IPS-20b (cell line): ENCODE measurements at regions not wholly inside any gene's neighbourhood (a gene's known extent, or its start where the extent isn't known, plus 50 kb on each side); places are given as distances from the start of the nearest gene placed in this dataset.

Source experiments
- H3K27ac ChIP-seq: one replicate; pipeline ENCODE4 v1.5.1; 2013; ENCODE audit warnings: low read length
- H3K27me3 ChIP-seq: 2 replicates; pipeline ENCODE4 v1.6.1; 2013; ENCODE audit warnings: mild to moderate bottlenecking, low read length, inconsistent platforms; ENCODE audit not compliant: insufficient read depth
- H3K36me3 ChIP-seq: 2 replicates; pipeline ENCODE4 v1.6.1; 2013; ENCODE audit warnings: low read depth, mild to moderate bottlenecking, inconsistent platforms, low read length, moderate library complexity; ENCODE audit not compliant: insufficient read depth
- H3K4me1 ChIP-seq: 2 replicates; pipeline ENCODE4 v1.6.1; 2013; ENCODE audit warnings: mild to moderate bottlenecking, control low read depth, inconsistent platforms, low read length, moderate library complexity; ENCODE audit not compliant: insufficient read depth
- H3K4me3 ChIP-seq: 2 replicates; pipeline ENCODE4 v1.5.1; 2013; ENCODE audit warnings: mild to moderate bottlenecking, low read length, inconsistent platforms
- H3K9ac ChIP-seq: 2 replicates; pipeline ENCODE4 v1.6.1; 2013; ENCODE audit warnings: low read depth, mild to moderate bottlenecking, inconsistent platforms, low read length, moderate library complexity
- H3K9me3 ChIP-seq: 2 replicates; pipeline ENCODE4 v1.6.1; 2013; ENCODE audit warnings: mild to moderate bottlenecking, low read depth, low read length, inconsistent platforms; ENCODE audit not compliant: insufficient read depth

- Histone ChIP-seq H3K9ac (no peak overlapping the region), H3K36me3 (no peaks in the 10 kb centered on the region), H3K4me1 (peaks cover 22% of the 10 kb centered on the region), H3K27ac (no peak overlapping the region), H3K4me3 (no peak overlapping the region), H3K27me3 (no peaks in the 10 kb centered on the region), H3K9me3 (no peaks in the 10 kb centered on the region)
Observed at GRCh38 chr6:93790981-93791380, 371.6 kb upstream of the EPHA7 start.

- no peak overlapping the region for H3K27ac ChIP-seq
- no peaks in the 10 kb centered on the region for H3K9me3 ChIP-seq
- H3K4me3 ChIP-seq: no peak overlapping the region
- H3K9ac ChIP-seq: no peak overlapping the region
- no peaks in the 10 kb centered on the region for H3K27me3 ChIP-seq
- no peaks in the 10 kb centered on the region for H3K36me3 ChIP-seq
- peaks cover 34% of the 10 kb centered on the region for H3K4me1 ChIP-seq
Observed at GRCh38 chr6:93789532-93789931, 370.2 kb upstream of the EPHA7 start.

DNA sequence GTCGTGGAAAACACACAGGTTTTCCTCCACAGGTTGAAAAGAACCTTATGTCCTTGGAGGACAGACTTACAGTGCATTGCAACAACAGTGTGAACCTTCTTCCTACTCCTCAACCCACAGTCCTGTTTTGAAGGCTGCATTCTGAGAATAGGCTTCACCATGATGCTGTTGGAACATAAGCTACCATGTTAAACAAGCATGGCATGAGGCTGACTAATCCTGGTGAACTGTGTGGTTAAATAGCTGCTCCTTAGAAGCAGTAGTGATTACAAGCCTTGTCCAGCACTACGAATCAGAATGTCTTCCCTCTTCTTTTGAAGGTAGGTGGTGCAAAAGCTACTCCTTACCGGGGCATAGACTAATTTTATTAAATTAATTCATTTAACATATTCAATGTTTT, 368.5 kb upstream of the EPHA7 start:
- H3K9me3 ChIP-seq: no peaks in the 10 kb centered on the region
- no peak overlapping the region for H3K4me3 ChIP-seq
- no peaks in the 10 kb centered on the region for H3K36me3 ChIP-seq
- peak overlapping the region; percentile 9; the same call in 1 of the 2 replicates for H3K9ac ChIP-seq
- H3K27me3 ChIP-seq: no peaks in the 10 kb centered on the region
- H3K4me1 ChIP-seq: peaks cover 37% of the 10 kb centered on the region
- H3K27ac ChIP-seq: peak overlapping the region; percentile 63

- peaks cover 37% of the 10 kb centered on the region for H3K4me1 ChIP-seq
- H3K4me3 ChIP-seq: peak overlapping the region; percentile 52
- H3K27me3 ChIP-seq: no peaks in the 10 kb centered on the region
- peak overlapping the region; percentile 68; the same call in 1 of the 2 replicates for H3K9ac ChIP-seq
- no peaks in the 10 kb centered on the region for H3K9me3 ChIP-seq
- H3K27ac ChIP-seq: peak overlapping the region; percentile 63
- H3K36me3 ChIP-seq: no peaks in the 10 kb centered on the region
Observed at GRCh38 chr6:93786474-93787330, 367.3 kb upstream of the EPHA7 start.

- H3K9me3 ChIP-seq: no peaks in the 10 kb centered on the region
- H3K27me3 ChIP-seq: no peaks in the 10 kb centered on the region
- H3K36me3 ChIP-seq: no peaks in the 10 kb centered on the region
- H3K9ac ChIP-seq: peak overlapping the region; percentile 68; the same call in 1 of the 2 replicates
- peak overlapping the region; percentile 58 for H3K27ac ChIP-seq
- H3K4me3 ChIP-seq: 0 out of 2 replicates have a peak overlapping the region, but pooled peaks have one; percentile 45
- peaks cover 37% of the 10 kb centered on the region for H3K4me1 ChIP-seq
Observed at GRCh38 chr6:93785694-93786030, 366.3 kb upstream of the EPHA7 start.

- no peaks in the 10 kb centered on the region for H3K36me3 ChIP-seq
- H3K4me3 ChIP-seq: 0 out of 2 replicates have a peak overlapping the region, but pooled peaks have one; percentile 8
- peak overlapping the region; percentile 68; the same call in 1 of the 2 replicates for H3K9ac ChIP-seq
- H3K27ac ChIP-seq: peak overlapping the region; percentile 58
- H3K9me3 ChIP-seq: no peaks in the 10 kb centered on the region
- H3K27me3 ChIP-seq: no peaks in the 10 kb centered on the region
- peaks cover 38% of the 10 kb centered on the region for H3K4me1 ChIP-seq
Observed at GRCh38 chr6:93784794-93785693, 365.7 kb upstream of the EPHA7 start.

- no peaks in the 10 kb centered on the region for H3K36me3 ChIP-seq
- H3K9me3 ChIP-seq: no peaks in the 10 kb centered on the region
- H3K27me3 ChIP-seq: no peaks in the 10 kb centered on the region
- H3K27ac ChIP-seq: no peak overlapping the region
- H3K4me1 ChIP-seq: peaks cover 14% of the 10 kb centered on the region; the same call in 1 of the 2 replicates
- H3K9ac ChIP-seq: no peak overlapping the region
- no peak overlapping the region for H3K4me3 ChIP-seq
Observed at GRCh38 chr6:93779086-93779841, 359.9 kb upstream of the EPHA7 start.

- Histone ChIP-seq H3K27ac (no peak overlapping the region), H3K27me3 (no peaks in the 10 kb centered on the region), H3K4me3 (no peak overlapping the region), H3K9ac (no peak overlapping the region), H3K4me1 (no peaks in the 10 kb centered on the region), H3K36me3 (no peaks in the 10 kb centered on the region), H3K9me3 (no peaks in the 10 kb centered on the region)
Observed at GRCh38 chr6:93759190-93759589, 339.8 kb upstream of the EPHA7 start.

- Histone ChIP-seq H3K9ac (no peak overlapping the region), H3K27me3 (no peaks in the 10 kb centered on the region), H3K9me3 (no peaks in the 10 kb centered on the region), H3K4me1 (no peaks in the 10 kb centered on the region), H3K36me3 (no peaks in the 10 kb centered on the region), H3K4me3 (no peak overlapping the region), H3K27ac (no peak overlapping the region)
Observed at GRCh38 chr6:93751969-93752368, 332.6 kb upstream of the EPHA7 start.

GRCh38 chr6:93749930-93750329, 330.6 kb upstream of the EPHA7 start:
- Histone ChIP-seq H3K27me3 (no peaks in the 10 kb centered on the region), H3K9me3 (no peaks in the 10 kb centered on the region), H3K4me3 (no peak overlapping the region), H3K4me1 (no peaks in the 10 kb centered on the region), H3K27ac (no peak overlapping the region), H3K9ac (no peak overlapping the region), H3K36me3 (no peaks in the 10 kb centered on the region)

- Histone ChIP-seq H3K4me1 (no peaks in the 10 kb centered on the region), H3K9me3 (no peaks in the 10 kb centered on the region), H3K36me3 (no peaks in the 10 kb centered on the region), H3K27ac (no peak overlapping the region), H3K4me3 (no peak overlapping the region), H3K9ac (no peak overlapping the region), H3K27me3 (no peaks in the 10 kb centered on the region)
Observed at GRCh38 chr6:93749191-93749590, 329.8 kb upstream of the EPHA7 start.
